SU-DHL-6 (cell line): ENCODE measurements at regions not wholly inside any gene's neighbourhood (a gene's known extent, or its start where the extent isn't known, plus 50 kb on each side); places are given as distances from the start of the nearest gene placed in this dataset.

Experiments
- EZH2phosphoT487 ChIP-seq: fragments of 200-600 bp; sonication (generic), shearing (Covaris generic); conservative IDR thresholded peaks from 2 replicates; pipeline ENCODE4 v1.6.1; 2018; ENCODE audit warnings: mild to moderate bottlenecking, antibody characterized with exemption, low read length, moderate library complexity, mixed read lengths
- TF ChIP-seq, protein P1 (sequence below): fragments of 200-600 bp; sonication (generic); IDR thresholded peaks from one replicate; pipeline ENCODE4 v1.5.1; 2017; ENCODE audit warnings: antibody characterized with exemption, mild to moderate bottlenecking, low read length, moderate library complexity; ENCODE audit not compliant: insufficient read depth, poor library complexity, severe bottlenecking

DNA sequence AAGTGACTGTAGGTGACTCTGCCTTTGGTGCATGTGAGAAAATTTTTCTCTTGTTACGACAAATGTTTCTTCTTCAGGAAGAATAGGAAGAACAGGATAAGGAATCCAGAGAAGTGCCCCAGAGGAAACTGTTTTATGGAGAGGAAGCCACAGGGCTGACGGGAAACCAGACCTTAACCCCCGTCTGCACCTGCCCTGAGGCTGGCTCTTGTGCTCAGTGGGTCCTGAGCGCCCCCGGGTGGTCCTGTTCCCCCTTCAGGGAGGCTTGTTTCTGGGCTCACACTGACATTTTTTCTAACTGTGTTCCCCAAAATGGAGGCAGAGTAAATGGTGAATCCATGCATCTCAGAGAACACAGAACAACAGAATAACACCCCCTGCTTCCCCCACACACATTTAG, 691.8 kb downstream of the TMEM121 start:
- TF ChIP-seq, protein P1, sequence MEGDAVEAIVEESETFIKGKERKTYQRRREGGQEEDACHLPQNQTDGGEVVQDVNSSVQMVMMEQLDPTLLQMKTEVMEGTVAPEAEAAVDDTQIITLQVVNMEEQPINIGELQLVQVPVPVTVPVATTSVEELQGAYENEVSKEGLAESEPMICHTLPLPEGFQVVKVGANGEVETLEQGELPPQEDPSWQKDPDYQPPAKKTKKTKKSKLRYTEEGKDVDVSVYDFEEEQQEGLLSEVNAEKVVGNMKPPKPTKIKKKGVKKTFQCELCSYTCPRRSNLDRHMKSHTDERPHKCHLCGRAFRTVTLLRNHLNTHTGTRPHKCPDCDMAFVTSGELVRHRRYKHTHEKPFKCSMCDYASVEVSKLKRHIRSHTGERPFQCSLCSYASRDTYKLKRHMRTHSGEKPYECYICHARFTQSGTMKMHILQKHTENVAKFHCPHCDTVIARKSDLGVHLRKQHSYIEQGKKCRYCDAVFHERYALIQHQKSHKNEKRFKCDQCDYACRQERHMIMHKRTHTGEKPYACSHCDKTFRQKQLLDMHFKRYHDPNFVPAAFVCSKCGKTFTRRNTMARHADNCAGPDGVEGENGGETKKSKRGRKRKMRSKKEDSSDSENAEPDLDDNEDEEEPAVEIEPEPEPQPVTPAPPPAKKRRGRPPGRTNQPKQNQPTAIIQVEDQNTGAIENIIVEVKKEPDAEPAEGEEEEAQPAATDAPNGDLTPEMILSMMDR: no peak
- no peak for TF ChIP-seq EZH2phosphoT487
